ENCODE measurements at regions not wholly inside any gene's neighbourhood (a gene's known extent, or its start where the extent isn't known, plus 50 kb on each side); places are given as distances from the start of the nearest gene placed in this dataset.

DNA sequence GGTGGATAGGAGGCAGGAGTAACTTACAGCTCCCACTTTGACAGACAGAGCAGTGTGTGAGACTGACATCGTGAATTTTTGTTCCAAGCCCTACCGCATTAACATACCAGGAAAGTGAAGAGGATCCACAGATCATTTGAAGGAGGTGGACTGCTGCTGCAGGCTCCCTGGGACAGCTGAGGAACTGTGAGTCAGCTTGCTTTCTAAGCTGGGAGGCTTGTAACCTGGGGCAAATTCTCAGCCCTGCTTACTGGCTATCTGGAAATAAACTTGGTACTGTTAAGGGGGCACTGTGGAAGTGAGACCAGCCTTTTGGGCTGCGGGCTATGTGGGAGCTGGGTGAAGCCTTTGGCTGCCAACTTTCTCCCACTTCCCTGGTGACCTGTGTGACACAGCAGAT is 1202.5 kb downstream of the DNAJB9 start:
- no peak for TF ChIP-seq CTCF (IDR thresholded peaks at IDR 0.05; ENCODE audit: insufficient read depth, low read length)
- TF ChIP-seq POLR2AphosphoS5 (IDR thresholded peaks at IDR 0.05; ENCODE audit: low read depth), result no peak
- TF ChIP-seq, protein P1, sequence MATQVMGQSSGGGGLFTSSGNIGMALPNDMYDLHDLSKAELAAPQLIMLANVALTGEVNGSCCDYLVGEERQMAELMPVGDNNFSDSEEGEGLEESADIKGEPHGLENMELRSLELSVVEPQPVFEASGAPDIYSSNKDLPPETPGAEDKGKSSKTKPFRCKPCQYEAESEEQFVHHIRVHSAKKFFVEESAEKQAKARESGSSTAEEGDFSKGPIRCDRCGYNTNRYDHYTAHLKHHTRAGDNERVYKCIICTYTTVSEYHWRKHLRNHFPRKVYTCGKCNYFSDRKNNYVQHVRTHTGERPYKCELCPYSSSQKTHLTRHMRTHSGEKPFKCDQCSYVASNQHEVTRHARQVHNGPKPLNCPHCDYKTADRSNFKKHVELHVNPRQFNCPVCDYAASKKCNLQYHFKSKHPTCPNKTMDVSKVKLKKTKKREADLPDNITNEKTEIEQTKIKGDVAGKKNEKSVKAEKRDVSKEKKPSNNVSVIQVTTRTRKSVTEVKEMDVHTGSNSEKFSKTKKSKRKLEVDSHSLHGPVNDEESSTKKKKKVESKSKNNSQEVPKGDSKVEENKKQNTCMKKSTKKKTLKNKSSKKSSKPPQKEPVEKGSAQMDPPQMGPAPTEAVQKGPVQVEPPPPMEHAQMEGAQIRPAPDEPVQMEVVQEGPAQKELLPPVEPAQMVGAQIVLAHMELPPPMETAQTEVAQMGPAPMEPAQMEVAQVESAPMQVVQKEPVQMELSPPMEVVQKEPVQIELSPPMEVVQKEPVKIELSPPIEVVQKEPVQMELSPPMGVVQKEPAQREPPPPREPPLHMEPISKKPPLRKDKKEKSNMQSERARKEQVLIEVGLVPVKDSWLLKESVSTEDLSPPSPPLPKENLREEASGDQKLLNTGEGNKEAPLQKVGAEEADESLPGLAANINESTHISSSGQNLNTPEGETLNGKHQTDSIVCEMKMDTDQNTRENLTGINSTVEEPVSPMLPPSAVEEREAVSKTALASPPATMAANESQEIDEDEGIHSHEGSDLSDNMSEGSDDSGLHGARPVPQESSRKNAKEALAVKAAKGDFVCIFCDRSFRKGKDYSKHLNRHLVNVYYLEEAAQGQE (IDR thresholded peaks at IDR 0.05; ENCODE audit: insufficient replicate concordance, low read depth), result no peak
- no peak for TF ChIP-seq SPI1 (IDR thresholded peaks at IDR 0.05; ENCODE audit: borderline replicate concordance, low read depth)

Data from HL-60 (cell line).